ENCODE measurements at regions not wholly inside any gene's neighbourhood (a gene's known extent, or its start where the extent isn't known, plus 50 kb on each side); places are given as distances from the start of the nearest gene placed in this dataset.

DNA sequence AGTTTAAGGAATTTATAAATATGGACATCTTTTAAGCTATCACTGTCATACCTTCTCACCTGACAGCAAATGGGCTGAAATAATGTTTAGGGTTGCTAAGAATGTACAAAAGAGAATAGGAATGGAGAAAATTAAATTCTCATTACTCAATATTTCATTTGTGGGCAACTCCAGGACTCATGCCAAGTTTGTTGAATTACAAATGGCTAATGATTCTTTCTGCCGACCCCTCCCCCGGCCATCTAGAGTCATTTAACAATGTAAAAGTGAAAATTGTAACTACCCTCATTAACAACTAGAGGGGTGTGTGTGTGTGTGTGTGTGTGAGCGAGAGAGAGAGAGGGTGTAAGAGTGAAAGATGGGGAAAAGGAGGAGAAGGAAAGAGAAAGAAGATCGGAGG is 708.5 kb upstream of the FAM98A start:
- Histone ChIP-seq H3K36me3 (ENCODE audit: control insufficient read depth in 3 of 3, insufficient read depth in 2 of 3, low read depth in 1 of 3, low read length in 3 of 3) (no peaks in the 10 kb centered on the region), H3K9me3 (ENCODE audit: control insufficient read depth in 2 of 2, insufficient read depth in 1 of 2, low read depth in 1 of 2, low read length in 1 of 2) (peaks cover 0 to 3% of the 10 kb centered on the region in 2 donors), H3K27ac (ENCODE audit: low read depth in 1 of 3, low read length in 2 of 3) (no peak overlapping the region), H3K4me3 (ENCODE audit: low read depth in 1 of 3, low read length in 3 of 3) (no peak overlapping the region), H3K27me3 (ENCODE audit: control insufficient read depth in 3 of 3, insufficient read depth in 3 of 3, low read length in 3 of 3) (no peaks in the 10 kb centered on the region), H3K4me1 (ENCODE audit: control insufficient read depth in 3 of 3, insufficient read depth in 2 of 3, low read depth in 1 of 3, low read length in 2 of 3) (no peaks in the 10 kb centered on the region)
- no peak for DNase-seq
- no peak for FAIRE-seq
- 84 to 90% (median 88%) methylated on average over 4 of the region's 4 CpGs for WGBS, 3 donors

DNA sequence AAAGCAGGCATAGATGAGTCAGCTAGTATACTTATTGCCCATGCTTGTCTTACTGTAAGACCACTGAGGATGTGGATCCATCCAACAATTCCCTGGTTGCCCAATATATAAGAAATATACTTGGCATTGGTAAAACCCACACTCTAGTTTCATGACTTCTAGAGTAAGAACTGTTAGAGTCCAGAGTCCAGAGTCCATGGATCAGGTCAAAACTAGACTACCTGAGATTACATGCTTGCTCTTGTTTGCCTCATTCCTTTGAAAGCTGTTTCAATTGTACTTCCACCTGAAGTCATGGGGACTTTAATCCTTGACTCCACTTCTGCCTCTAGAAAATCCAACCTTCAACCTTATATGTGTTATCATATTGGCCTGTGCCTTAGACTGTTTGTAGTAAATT is 707.6 kb upstream of the FAM98A start:
- no peaks in the 10 kb centered on the region for H3K4me1 ChIP-seq (ENCODE audit: control insufficient read depth in 3 of 3, insufficient read depth in 2 of 3, low read depth in 1 of 3, low read length in 2 of 3)
- FAIRE-seq (no peak), DNase-seq (peak; percentile 1 to 6)
- H3K27me3 ChIP-seq (ENCODE audit: control insufficient read depth in 3 of 3, insufficient read depth in 3 of 3, low read length in 3 of 3) = no peaks in the 10 kb centered on the region
- no peak overlapping the region for H3K4me3 ChIP-seq (ENCODE audit: low read depth in 1 of 3, low read length in 3 of 3)
- H3K36me3 ChIP-seq (ENCODE audit: control insufficient read depth in 3 of 3, insufficient read depth in 2 of 3, low read depth in 1 of 3, low read length in 3 of 3) = no peaks in the 10 kb centered on the region
- no peak overlapping the region for H3K27ac ChIP-seq (ENCODE audit: low read depth in 1 of 3, low read length in 2 of 3)
- H3K9me3 ChIP-seq (ENCODE audit: control insufficient read depth in 2 of 2, insufficient read depth in 1 of 2, low read depth in 1 of 2, low read length in 1 of 2) = peaks cover 0 to 3% of the 10 kb centered on the region in 2 donors

DNA sequence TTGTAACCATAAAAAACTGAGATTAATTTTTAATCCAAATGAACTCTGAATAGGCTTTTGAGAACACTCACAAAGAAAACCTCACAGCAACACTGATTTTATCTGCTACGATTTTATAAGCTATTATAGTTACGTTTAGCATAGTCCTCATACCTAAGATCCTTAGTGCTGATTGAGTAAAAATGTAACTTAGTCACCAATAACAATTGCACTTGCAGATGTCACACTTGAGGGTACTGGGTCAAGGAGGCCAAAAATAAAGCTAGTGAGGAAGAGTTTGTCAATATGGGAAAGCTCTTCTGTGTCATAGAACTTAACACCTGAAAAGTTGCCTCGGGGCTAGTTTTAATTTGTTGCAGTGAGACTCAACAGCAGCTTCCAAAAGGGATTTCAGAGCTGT is 706.5 kb upstream of the FAM98A start:
- DNase-seq = no peak
- Histone ChIP-seq H3K9me3 (ENCODE audit: control insufficient read depth in 2 of 2, insufficient read depth in 1 of 2, low read depth in 1 of 2, low read length in 1 of 2) (peaks cover 0 to 3% of the 10 kb centered on the region in 2 donors), H3K4me3 (ENCODE audit: low read depth in 1 of 3, low read length in 3 of 3) (no peak overlapping the region), H3K27me3 (ENCODE audit: control insufficient read depth in 3 of 3, insufficient read depth in 3 of 3, low read length in 3 of 3) (no peaks in the 10 kb centered on the region), H3K27ac (ENCODE audit: low read depth in 1 of 3, low read length in 2 of 3) (no peak overlapping the region), H3K36me3 (ENCODE audit: control insufficient read depth in 3 of 3, insufficient read depth in 2 of 3, low read depth in 1 of 3, low read length in 3 of 3) (no peaks in the 10 kb centered on the region), H3K4me1 (ENCODE audit: control insufficient read depth in 3 of 3, insufficient read depth in 2 of 3, low read depth in 1 of 3, low read length in 2 of 3) (no peaks in the 10 kb centered on the region)
- 37 to 61% (median 45%) methylated on average over 3 of the region's 3 CpGs for WGBS, 3 donors
- no peak for FAIRE-seq

DNA sequence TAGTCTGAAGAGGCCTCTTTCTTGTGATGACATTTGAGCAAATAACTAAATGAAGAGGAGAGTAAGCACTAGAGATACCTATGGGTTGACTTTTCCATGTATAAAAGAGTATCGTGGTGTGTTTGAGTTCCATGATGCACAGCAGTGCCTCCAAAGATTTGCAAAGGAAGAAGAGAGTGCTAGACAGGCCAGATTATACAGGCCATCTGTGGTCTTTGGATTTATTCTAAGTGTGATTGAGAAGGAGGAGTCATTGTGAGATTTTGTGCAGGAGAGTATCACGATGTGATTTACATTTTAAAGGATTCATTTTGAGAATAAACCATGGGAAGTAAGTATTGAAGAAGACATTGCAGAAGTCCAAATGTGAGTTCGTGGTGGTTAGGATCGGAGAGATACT is 695.9 kb upstream of the FAM98A start:
- Histone ChIP-seq H3K36me3 (ENCODE audit: control insufficient read depth in 3 of 3, insufficient read depth in 2 of 3, low read depth in 1 of 3, low read length in 3 of 3) (no peaks in the 10 kb centered on the region), H3K27ac (ENCODE audit: low read depth in 1 of 3, low read length in 2 of 3) (no peak overlapping the region), H3K27me3 (ENCODE audit: control insufficient read depth in 3 of 3, insufficient read depth in 3 of 3, low read length in 3 of 3) (no peaks in the 10 kb centered on the region), H3K4me1 (ENCODE audit: control insufficient read depth in 3 of 3, insufficient read depth in 2 of 3, low read depth in 1 of 3, low read length in 2 of 3) (no peaks in the 10 kb centered on the region), H3K4me3 (ENCODE audit: low read depth in 1 of 3, low read length in 3 of 3) (no peak overlapping the region), H3K9me3 (ENCODE audit: control insufficient read depth in 2 of 2, insufficient read depth in 1 of 2, low read depth in 1 of 2, low read length in 1 of 2) (no peaks in the 10 kb centered on the region)
- 82 to 89% (median 83%) methylated on average over 4 of the region's 4 CpGs for WGBS, 3 donors
- DNase-seq (no peak), FAIRE-seq (no peak)

DNA sequence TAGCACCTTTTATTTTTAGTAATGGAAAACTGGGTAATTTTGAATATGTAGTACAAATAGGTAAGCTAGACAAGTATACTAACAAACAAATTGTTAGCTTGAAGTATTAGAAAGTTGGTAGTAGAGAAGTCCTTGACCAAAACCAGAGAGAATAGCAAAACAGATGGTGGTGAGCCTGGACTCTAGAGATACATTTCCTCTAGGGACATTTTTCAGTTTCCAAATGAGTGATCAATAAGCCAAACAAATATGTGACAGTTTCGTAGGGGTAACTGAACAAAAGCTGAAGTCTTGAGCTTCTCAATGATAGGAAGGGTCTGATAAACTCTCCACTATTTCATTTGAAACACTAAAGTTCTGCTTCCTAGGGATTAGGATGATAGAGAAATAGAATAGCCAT is 692.0 kb upstream of the FAM98A start:
- Histone ChIP-seq H3K4me1 (ENCODE audit: control insufficient read depth in 3 of 3, insufficient read depth in 2 of 3, low read depth in 1 of 3, low read length in 2 of 3) (no peaks in the 10 kb centered on the region), H3K4me3 (ENCODE audit: low read depth in 1 of 3, low read length in 3 of 3) (no peak overlapping the region), H3K36me3 (ENCODE audit: control insufficient read depth in 3 of 3, insufficient read depth in 2 of 3, low read depth in 1 of 3, low read length in 3 of 3) (no peaks in the 10 kb centered on the region), H3K9me3 (ENCODE audit: control insufficient read depth in 2 of 2, insufficient read depth in 1 of 2, low read depth in 1 of 2, low read length in 1 of 2) (no peaks in the 10 kb centered on the region), H3K27ac (ENCODE audit: low read depth in 1 of 3, low read length in 2 of 3) (no peak overlapping the region), H3K27me3 (ENCODE audit: control insufficient read depth in 3 of 3, insufficient read depth in 3 of 3, low read length in 3 of 3) (no peaks in the 10 kb centered on the region)
- 46 to 85% (median 60%) methylated on average over 1 of the region's 1 CpG for WGBS, 3 donors
- no peak for DNase-seq
- FAIRE-seq = no peak

DNA sequence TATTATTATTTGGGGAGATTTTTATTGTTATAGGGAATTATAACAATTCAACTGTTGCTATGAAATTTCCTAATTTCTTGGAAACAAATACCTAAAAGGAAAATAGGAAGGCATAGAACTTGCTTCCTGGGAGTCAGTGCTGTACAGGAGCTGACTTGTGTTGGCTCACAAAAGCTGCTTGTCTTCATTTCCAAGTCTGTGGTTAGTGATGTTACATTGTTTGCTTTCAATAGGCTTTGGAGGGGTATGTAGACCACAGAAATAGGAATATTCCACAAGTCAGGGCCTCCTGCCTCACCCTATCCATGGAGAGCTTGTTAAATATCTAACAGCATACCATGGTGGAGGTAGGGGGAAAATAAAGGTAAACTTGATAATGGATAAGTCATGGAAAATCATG is 688.9 kb upstream of the FAM98A start:
- Histone ChIP-seq H3K4me1 (ENCODE audit: control insufficient read depth in 3 of 3, insufficient read depth in 2 of 3, low read depth in 1 of 3, low read length in 2 of 3) (no peaks in the 10 kb centered on the region), H3K9me3 (ENCODE audit: control insufficient read depth in 2 of 2, insufficient read depth in 1 of 2, low read depth in 1 of 2, low read length in 1 of 2) (no peaks in the 10 kb centered on the region), H3K27me3 (ENCODE audit: control insufficient read depth in 3 of 3, insufficient read depth in 3 of 3, low read length in 3 of 3) (no peaks in the 10 kb centered on the region), H3K36me3 (ENCODE audit: control insufficient read depth in 3 of 3, insufficient read depth in 2 of 3, low read depth in 1 of 3, low read length in 3 of 3) (no peaks in the 10 kb centered on the region), H3K4me3 (ENCODE audit: low read depth in 1 of 3, low read length in 3 of 3) (no peak overlapping the region), H3K27ac (ENCODE audit: low read depth in 1 of 3, low read length in 2 of 3) (no peak overlapping the region)
- FAIRE-seq (no peak), DNase-seq (no peak)

DNA sequence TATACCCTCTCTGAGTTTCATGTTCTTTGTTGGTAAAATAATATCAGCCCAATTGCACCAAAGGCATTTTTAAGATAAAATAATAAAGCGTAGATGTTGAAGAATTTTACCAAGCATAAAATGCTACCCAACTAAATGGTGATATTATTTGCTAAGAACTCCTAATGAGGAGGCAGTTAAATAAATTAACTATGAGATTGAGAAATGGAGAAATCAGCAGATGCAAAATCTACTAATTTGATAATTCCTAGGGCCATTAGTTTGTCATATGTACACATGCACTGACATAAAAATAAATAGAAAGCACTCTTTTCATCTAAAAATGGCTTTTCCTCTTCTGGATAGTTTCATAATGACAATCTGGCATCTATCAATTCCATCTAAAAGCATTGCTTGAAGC is 681.5 kb upstream of the FAM98A start:
- no peak overlapping the region for H3K27ac ChIP-seq (ENCODE audit: low read depth in 1 of 3, low read length in 2 of 3)
- DNase-seq = no peak
- no peak for FAIRE-seq
- WGBS, 3 donors = 90 to 92% (median 91%) methylated on average over 1 of the region's 1 CpG
- no peaks in the 10 kb centered on the region for H3K36me3 ChIP-seq (ENCODE audit: control insufficient read depth in 3 of 3, insufficient read depth in 2 of 3, low read depth in 1 of 3, low read length in 3 of 3)
- peaks cover 0 to 6% of the 10 kb centered on the region in 2 donors for H3K9me3 ChIP-seq (ENCODE audit: control insufficient read depth in 2 of 2, insufficient read depth in 1 of 2, low read depth in 1 of 2, low read length in 1 of 2)
- no peaks in the 10 kb centered on the region for H3K4me1 ChIP-seq (ENCODE audit: control insufficient read depth in 3 of 3, insufficient read depth in 2 of 3, low read depth in 1 of 3, low read length in 2 of 3)
- no peaks in the 10 kb centered on the region for H3K27me3 ChIP-seq (ENCODE audit: control insufficient read depth in 3 of 3, insufficient read depth in 3 of 3, low read length in 3 of 3)
- H3K4me3 ChIP-seq (ENCODE audit: low read depth in 1 of 3, low read length in 3 of 3) = no peak overlapping the region

DNA sequence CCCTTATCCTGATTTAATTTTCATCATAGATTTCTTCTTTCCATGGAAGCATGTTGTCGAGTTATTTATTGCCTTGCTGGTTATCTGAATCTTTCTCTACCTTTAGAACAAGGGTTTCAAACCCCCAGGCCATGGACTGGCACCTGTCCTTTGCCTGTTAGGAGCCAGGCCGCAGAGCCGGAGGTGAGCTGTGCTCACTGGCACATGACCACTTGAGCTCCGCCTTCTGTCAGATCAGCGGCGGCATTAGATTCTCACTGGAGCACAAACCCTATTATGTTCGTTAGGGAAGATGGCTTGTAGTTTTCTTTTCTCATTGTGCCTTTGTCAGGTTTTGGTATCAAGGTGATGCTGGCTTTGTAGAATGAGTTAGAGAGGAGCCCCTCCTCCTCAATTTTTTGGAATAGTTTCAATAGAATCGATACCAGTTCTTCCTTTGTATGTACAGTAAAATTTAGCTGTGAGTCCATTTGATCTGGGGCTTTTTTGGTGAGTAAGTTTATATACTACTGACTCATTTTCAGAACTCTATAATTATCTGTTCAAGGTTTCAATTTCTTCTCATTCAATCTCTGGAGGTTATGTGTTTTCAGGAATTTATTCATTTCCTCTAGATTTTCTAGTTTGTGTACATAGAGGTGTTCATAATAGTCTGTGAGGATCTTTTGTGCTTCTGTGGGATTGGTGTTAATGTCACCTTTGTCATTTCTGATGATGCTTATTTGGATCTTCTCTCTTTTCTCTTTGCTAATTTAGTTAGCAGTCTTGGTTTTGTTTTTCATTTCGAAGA is 668.0 kb upstream of the FAM98A start:
- Histone ChIP-seq H3K9me3 (ENCODE audit: control insufficient read depth in 2 of 2, insufficient read depth in 1 of 2, low read depth in 1 of 2, low read length in 1 of 2) (no peaks in the 10 kb centered on the region), H3K4me1 (ENCODE audit: control insufficient read depth in 3 of 3, insufficient read depth in 2 of 3, low read depth in 1 of 3, low read length in 2 of 3) (no peaks in the 10 kb centered on the region), H3K4me3 (ENCODE audit: low read depth in 1 of 3, low read length in 3 of 3) (no peak overlapping the region), H3K27me3 (ENCODE audit: control insufficient read depth in 3 of 3, insufficient read depth in 3 of 3, low read length in 3 of 3) (no peaks in the 10 kb centered on the region), H3K27ac (ENCODE audit: low read depth in 1 of 3, low read length in 2 of 3) (no peak overlapping the region), H3K36me3 (ENCODE audit: control insufficient read depth in 3 of 3, insufficient read depth in 2 of 3, low read depth in 1 of 3, low read length in 3 of 3) (no peaks in the 10 kb centered on the region)
- FAIRE-seq = no peak
- DNase-seq = no peak
- WGBS, 3 donors = 82 to 86% (median 84%) methylated on average over 9 of the region's 9 CpGs

DNA sequence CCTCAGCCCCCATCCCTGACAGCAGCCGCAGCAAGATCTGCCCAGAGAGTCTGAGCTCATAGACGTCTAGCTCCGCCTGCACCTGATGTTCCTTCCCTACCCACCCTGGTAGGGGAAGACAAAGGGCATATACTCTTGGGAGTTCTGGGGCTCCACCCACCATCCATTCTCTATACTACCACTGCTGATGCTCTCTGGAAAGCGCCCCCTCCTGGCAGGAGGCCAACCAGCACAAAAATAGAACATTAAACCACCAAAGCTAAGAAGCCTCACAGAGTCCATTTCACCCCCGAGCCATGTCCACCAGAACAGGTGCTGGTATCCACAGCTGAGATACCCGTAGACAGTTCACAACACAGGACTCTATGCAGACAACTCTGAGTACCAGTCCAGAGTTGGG is 662.6 kb upstream of the FAM98A start:
- H3K27me3 ChIP-seq (ENCODE audit: control insufficient read depth in 3 of 3, insufficient read depth in 3 of 3, low read length in 3 of 3) = no peaks in the 10 kb centered on the region
- 74 to 78% (median 77%) methylated on average over 6 of the region's 6 CpGs for WGBS, 3 donors
- peaks cover 0 to 13% of the 10 kb centered on the region in 2 donors for H3K9me3 ChIP-seq (ENCODE audit: control insufficient read depth in 2 of 2, insufficient read depth in 1 of 2, low read depth in 1 of 2, low read length in 1 of 2)
- H3K27ac ChIP-seq (ENCODE audit: low read depth in 1 of 3, low read length in 2 of 3) = no peak overlapping the region
- H3K4me1 ChIP-seq (ENCODE audit: control insufficient read depth in 3 of 3, insufficient read depth in 2 of 3, low read depth in 1 of 3, low read length in 2 of 3) = no peaks in the 10 kb centered on the region
- FAIRE-seq (no peak), DNase-seq (no peak)
- H3K4me3 ChIP-seq (ENCODE audit: low read depth in 1 of 3, low read length in 3 of 3) = no peak overlapping the region
- no peaks in the 10 kb centered on the region for H3K36me3 ChIP-seq (ENCODE audit: control insufficient read depth in 3 of 3, insufficient read depth in 2 of 3, low read depth in 1 of 3, low read length in 3 of 3)

Measured in small intestine (tissue), 7 donors.